Hematopoietic multipotent progenitor cell treated with erythropoietin and hydrocortisone succinate and interleukin-3 and kit ligand, for 6 days (in vitro differentiated cells): ENCODE measurements at regions not wholly inside any gene's neighbourhood (a gene's known extent, or its start where the extent isn't known, plus 50 kb on each side); places are given as distances from the start of the nearest gene placed in this dataset.
"Not testable (repeated sequence)": the region's sequence is repeated elsewhere in the genome, so short reads cannot be mapped to it uniquely, and the experiment has no call there.

Experiments used
- DNase-seq: peaks from one replicate; pipeline ENCODE4 v3.0.0-alpha.2; 2015

DNA sequence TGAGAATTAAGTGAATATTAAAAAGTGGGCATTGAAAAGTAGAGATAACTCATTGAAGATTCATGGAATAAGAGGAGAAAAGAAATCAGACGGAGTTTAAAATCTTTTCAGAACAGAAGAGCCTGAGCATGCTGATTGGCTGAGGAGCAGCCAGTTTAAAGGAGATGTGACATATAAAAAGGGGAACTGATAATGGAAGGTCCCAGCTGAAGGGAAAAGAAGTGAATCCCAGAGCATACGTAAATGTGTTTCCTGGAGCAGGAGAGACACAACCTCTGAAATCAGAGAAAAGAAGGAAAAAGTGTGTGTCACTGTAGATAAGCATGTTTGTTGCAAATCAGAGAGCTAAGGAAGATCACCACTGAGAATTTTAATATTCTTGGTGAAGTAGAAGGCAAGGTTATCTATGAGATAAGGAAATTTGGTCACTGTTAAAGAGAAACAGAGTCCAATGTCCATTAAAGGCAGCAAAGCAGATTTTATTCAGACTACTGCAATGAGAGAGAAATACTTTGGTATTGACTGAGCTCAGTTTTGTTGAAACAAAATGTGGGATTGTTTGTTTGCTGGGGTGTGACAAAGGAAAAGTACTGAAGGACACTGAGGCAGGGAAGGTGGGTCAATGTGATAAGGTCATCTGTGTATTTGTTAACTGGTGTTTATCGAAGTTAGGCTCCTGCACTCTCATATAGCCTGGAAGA, 84.6 kb upstream of the WDR72 start:
- DNase-seq, result no peak

DNA sequence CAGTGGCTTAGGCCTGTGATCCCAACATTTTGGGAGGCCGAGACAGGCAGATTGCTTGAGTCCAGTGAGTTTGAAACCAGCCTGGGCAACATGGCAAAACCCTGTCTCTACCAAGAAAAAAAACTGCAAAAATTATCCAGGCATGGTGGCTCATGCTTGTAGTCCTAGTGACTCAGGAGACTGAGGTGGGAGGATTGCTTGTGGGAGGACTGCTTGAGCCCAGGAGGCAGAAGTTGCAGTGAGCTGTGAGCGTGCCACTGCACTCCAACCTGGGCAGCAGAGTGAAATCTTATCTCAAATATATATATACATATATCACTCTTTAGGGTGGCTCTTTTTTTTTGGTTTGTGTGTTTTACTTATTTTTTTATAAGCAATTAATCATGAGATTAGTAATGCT, 83.7 kb upstream of the WDR72 start:
- DNase-seq, result no peak

DNA sequence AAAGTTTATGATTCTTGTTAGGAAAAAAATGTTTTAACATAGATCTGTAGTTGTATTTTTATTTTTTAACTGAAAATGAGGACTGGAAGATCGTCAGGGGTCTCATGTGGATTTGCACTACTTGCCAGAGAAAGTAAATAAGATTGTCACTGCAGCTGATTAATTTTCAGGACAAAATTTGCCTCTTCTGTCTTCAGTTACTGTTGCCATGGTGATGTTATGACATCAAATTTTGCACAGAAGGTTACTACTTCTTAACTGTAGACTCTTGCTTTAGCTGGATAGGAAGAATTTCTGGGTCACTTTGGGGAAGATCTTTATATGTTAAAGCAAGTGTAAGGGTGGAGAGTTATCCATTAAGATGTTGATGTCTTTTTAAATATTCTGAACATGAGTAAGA, 82.2 kb upstream of the WDR72 start:
- DNase-seq, result no peak

DNA sequence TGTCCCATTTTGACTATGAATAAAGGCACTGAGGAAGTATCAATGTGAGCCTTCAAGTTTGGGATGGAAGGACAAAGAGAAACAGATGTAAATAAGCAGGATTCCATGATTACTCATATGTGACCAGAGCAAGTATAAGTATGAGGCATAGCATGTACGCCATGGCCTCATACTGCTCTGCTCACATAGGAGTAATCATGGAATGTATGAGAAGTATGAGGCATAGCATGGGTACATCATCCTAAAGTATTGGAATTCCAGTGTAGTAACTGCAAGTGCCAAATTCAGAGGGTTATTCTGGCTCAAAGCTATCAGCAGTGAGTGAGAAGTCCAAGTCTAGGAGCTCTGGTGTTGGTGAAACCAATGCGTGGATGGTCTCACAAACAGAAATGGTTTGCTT, 81.2 kb upstream of the WDR72 start:
- no peak for DNase-seq

DNA sequence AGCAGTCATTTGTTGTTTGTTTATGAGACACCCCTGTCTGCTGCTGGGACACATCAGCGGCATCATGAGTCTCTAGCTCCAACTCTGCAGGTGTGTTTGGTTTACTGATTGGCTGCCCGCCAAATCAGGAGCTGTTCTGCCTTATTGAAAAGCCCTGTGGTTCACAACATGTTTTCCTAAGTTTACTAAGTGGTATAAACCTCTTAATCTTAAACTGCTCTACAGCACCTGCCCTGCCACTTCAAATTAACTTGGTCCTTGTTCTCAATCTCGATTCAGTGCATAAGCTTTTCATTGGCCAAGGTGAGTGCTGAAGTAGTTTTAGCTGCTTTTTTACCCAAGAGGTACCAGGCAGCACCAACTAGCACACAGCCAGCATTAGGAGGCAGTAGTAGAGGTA, 77.8 kb upstream of the WDR72 start:
- no peak for DNase-seq

DNA sequence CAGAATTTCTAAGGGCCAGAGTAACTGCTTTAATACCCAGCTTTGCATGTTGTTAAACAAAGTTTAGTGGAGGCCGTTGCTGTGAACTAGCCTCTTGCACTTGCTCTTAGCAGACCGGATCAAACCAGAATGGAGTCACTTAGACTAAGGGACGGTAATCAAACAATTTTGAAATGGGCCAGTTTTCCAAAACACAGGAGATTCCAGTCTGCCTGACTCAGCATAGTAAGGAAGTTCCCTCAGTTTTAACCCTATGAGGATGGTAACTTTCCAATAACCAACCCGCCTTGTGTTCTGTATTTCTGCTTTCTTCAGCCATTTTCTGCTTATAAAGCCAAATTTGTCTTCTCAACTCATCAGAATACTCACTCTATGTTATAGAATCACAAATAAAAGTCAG, 77.2 kb upstream of the WDR72 start:
- DNase-seq, result no peak

DNA sequence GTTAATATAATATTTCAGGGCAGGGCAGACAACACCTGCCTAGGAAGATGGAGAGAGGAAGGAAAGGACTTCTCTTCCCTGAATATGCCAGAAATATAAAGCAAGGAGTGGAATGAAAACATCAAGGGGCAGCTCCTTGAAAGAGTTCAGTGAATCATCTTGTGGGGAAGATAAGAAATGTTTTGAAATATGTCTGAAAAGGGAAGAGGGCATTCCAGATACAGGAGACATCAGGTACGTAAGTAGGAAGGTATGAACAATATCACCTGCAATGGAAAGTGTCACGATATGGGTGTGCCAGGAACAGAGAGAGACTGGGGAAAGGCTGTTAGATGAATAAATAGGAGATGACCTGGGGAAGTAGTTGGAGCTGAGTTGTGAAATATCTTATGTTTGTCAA, 75.8 kb upstream of the WDR72 start:
- no peak for DNase-seq

DNA sequence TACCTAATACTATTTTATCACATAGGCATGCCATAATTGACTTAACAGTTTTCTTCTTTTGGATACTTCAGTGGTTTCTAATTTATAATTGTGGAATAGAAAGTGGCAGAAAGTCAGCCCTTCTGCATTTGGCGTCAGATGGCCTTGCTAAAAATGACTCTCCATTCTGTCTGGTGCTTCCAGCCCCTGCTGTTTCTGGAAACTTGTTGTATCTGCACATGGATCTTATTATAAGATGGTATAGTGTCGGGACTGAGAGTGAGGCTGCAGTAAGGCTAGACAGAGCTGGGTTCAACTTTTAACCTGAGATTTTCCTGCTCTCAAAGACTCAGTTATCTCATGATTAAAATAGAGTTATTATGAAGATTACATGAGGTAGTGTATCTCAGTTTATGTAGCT, 74.8 kb upstream of the WDR72 start:
- no peak for DNase-seq

DNA sequence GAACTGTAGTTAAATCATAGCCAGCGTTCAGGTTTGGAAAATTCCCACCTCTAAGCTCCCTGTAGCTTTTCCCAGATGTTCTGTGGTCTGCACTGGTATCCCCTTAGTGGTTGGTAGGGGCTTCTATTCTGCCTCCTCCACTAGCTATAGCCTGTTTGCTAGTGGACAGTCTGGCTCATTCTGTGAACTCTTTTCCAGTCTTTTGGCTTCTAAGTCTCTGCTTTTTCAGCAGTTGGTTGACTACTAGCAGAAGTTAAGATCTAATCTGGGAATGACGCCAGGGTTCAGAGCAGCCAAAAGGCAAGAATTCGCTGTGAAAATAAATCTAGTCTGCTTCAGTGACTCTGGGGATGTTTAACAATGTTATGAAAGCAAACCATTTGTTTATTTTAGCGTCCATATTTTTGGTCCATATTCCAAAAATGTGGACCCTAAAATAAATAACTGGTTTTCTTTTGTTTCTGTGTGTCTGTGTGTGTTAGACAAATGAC, 73.7 kb upstream of the WDR72 start:
- DNase-seq, result no peak

DNA sequence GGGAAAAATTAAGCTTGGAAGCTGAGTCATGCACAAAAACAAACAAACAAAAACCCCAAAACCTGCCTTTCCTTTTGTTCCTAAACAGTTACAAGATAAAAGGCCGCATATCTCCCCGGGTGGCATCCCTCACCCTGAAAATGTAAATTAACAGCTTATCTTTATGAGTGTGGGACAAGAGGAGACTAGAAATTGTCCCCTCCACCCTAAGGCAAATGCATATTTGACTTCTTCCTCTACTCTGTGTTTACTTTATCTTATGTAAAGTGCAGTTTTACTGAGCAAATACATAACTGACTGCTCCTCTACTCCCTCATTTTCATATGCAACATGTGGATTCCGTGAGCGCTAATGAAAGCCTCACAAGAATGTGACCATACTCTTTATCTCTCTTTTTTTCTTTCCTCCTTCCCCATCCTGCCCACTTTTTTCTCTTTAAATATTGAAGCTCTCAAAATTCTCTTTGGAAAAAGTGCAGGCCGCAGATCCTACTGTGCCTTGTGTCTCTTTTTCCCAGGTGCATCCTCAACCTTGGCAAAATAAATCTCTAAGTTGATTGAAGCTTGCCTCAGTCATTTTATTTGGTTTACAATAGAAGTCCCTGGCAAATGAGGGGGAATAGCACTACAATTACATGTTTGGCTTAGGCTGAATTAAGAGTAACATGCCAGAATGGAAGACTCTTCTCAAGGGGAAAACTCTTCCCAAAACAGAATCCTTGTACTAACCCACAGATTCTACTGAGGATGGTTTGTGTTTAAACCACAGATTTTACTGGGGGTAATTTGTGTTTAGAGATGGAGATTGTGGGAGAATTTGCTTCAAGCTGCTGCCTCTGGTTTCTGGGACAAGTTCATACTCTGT, 72.7 kb upstream of the WDR72 start:
- no peak for DNase-seq

DNA sequence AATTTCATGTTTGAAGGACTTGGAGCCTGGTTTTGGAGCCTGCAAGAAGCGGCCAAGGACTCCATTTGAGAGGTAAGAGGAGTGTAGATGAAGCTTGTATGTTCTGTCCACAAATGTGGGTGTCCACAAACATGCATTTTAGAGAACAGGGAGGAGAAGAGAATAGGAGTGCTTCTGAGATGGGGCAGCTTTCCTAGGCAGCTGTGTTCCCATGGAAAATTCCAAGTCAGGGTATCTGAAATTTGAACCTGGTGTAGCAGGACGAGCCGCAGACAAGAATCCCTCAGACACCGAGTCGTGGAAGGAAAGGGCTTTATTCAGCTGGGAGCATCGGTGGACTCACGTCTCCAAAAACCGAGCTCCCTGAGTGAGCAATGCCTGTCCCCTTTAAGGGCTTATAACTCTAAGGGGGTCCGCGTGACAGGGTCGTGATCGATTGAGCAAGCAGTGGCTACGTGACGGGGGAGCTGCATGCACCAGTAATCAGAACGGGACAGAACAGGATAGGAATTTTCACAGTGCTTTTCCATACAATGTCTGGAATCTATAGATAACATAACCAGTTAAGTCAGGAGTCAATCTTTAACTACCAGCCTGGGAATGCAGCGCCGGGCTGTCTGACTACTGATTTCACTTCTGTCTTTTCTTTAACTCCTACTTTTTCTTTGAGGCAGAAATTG, 71.4 kb upstream of the WDR72 start:
- DNase-seq, result no peak

DNA sequence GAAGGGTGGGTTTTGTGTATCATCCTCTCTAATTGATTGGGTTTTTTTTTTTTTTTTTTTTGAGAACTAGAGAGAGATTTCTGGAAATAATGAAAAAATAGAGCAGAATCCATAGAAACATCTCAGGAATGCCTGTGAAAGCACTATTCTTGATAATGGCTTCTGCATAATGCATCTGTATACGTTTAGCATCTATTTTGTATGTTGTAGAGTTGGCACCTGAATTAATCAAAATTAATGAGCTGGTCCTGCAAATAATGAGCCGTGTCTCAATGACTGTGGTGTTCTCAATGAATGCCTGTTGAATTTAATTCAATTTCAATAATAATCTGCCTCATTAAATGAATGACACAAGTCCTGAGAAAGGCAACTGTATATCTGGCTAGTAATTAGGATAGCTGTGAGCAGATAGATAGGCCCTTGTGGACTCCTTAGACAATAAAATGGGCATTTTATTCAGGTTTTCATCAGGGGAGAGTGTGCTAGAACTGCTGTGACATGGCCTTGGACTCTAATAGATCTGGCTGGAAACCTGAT, 70.5 kb upstream of the WDR72 start:
- DNase-seq, result no peak

DNA sequence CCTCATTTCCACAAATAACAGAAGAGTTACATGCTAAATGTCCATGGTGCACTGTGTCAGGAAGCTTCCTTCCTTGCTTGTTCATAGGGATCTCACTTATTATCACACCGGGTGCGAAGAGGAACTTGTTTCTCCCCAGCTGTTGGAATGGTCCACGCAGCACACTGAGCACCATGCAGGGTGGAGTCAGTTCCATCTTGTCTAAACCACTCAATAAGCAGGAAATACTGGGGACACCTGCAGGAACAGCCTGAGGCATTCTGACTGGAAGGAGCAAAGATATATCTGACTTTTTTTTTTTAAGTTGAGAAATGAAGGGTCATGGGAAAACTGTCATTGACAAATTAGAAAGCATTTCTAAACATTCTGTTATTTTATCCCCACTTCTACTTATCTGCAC, 70.0 kb upstream of the WDR72 start:
- DNase-seq, result no peak

DNA sequence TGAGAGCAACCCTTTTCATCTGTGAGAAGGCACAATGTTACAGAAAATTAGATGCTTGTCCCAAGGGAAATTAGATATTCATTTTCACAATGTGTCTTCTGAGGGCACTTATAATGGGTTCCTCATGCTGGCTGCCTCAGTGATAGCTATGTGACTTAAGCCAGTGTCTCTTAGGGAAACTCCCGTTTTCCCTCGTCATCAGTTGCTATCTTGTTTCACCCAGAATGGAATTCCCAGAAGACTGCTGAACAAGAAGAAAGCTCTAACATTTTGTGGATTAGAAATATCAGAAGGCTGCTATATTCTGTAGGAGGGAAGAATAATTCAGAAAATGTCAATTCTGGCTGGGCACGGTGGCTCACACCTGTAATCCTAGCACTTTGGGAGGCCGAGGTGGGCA, 67.9 kb upstream of the WDR72 start:
- no peak for DNase-seq

DNA sequence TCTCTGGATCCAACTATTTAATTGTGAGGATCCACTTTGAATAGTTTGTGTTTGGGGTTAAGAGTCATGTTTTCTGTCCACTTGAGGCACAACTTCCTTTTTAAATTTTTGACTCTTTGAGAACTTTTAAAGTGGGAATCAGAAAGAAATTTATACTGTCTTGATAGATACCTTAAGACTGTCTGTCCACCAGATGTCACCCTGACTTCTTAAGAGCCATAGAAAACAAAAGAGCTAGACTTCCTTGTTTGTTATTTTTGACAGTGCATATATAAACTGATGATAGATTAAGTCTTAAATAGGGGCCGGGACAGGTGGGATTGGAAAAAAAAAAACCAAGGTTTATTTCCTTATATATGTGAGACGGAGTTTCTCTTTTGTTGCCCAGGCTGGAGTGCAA, 52.1 kb upstream of the WDR72 start:
- DNase-seq, result peak; percentile 22

DNA sequence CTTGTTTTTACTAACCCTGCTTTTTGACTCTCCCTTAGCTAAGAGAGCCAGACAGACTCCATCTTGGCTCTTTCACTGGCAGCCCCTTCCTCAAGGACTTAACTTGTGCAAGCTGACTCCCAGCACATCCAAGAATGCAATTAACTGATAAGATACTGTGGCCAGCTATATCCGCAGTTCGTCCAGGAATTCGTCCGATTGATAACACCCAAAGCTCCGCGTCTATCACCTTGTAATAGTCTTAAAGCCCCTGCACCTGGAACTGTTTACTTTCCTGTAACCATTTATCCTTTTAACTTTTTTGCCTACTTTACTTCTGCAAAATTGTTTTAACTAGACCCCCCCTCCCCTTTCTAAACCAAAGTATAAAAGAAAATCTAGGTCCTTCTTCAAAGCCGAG, 50.8 kb upstream of the WDR72 start:
- DNase-seq, result not testable (repeated sequence)
